Limb (tissue), 2 donors: ENCODE measurements at regions not wholly inside any gene's neighbourhood (a gene's known extent, or its start where the extent isn't known, plus 50 kb on each side); places are given as distances from the start of the nearest gene placed in this dataset.

Experiments used
- DNase-seq, 2 donors: peaks; one replicate each; pipeline ENCODE4 v3.0.0-alpha.2; 2016; ENCODE audit errors: extremely low spot score in 2 of 2

DNA sequence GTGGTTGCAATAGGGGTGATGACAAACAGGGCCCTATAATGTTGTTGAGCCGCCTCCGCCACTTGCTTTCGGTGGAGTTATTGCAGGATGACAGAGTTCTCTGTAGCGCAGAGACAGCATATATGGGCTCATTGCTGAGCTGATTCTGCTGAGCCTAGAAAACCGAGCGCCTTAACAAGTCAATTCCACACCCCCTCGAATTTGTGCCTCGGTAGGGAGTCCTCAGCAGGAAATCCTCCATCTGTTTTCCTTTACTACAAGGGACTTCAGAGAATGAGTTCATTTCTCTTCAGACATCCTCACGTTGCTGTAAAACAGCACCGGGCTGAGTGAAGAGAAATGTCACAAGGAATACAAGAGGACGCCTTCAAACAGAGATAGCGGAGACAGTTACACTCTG lies 90.7 kb upstream of the KIAA1217 start:
- DNase-seq: peak in 1 of 2 donors; percentile 18

- DNase-seq: no peak
Measured at GRCh38 chr10:24119896-24120295, 89.0 kb upstream of the KIAA1217 start.

DNA sequence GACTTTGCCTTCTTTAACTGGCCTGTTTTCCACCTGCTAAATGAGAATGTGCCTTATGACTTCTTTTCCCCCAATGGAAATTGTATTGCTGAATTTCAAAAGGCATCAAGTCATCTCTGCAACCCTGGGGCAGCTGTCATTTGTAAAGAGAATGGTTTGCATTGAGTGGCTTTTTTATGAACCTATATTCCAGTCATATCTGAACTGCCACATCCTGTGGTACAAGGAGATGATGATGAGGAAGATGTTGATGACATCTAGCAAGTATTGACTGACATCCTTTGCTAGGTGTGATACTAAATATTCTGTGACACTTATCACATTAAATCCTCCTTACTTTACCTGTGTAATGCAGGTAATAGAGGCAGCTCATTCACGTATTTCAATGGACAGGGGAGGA lies 88.3 kb upstream of the KIAA1217 start:
- DNase-seq: no peak

DNA sequence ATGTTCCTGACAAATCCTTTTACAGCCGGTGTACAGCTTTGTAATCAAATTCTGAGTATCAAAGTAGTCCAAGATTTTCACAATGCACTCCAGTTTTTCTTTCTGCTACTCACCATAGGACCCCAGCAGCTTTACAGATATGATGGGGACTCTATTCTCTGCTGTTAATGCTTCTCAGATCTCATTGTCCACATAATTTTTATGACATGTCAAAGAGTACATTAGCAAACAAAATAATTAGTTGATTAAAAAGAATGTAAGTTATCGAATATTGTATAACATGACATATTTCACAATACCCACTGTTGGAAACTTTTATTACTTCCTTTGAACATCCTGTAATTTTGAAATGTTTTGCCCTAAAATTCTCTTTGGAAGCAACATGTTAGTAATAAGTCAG lies 81.4 kb upstream of the KIAA1217 start:
- no peak for DNase-seq

DNA sequence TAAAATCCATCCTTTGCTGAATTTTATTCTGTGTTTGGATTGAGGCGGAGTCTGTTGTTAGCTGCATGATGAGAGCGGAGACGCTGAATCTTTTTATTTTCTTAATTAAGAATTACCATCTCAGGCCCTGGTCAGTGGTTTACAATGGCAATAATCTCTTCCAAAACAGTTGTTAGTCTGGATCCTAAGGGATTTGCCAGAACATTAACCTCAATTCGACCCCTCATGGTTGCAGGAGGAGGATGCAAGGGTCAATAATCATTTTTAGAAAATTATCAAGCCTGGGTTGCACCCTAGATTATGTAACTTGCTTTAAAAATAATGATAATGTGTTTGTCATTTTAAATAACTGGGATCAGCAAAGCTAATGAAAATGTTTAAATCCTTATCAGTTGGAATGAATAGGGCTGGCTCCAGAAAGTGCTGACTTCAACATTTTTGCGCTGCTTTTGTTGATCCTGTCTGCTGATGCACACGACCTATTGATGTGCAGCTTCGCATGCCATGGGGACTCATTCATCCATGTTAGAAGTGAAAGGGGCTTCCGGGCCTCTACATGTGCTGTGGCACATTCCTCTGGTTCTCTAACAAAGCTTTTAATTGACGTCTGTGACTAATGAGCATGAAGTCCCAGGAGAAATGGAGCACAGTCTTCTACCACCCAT lies 80.7 kb upstream of the KIAA1217 start:
- DNase-seq: no peak

DNA sequence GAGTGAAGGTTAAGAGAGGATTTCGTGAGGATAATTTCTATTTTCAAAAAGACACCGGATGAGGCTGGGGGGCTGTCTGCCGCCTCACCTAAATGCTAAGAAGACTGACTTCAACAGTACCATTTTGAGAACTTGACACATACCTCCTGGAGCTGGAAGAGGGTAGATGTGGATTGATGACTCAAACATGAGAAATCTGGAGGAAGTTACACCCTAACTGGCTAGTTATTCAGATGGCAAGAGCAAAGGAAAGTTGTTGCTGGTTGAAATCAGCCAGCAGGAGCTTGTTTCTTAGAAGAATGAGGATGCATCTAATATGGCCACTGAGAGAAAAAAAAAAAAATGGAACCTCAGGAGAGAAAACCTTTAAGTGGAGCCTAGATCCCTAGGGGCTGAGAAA lies 76.2 kb upstream of the KIAA1217 start:
- no peak for DNase-seq

- no peak for DNase-seq
Measured at GRCh38 chr10:24133835-24134234, 75.1 kb upstream of the KIAA1217 start.

- DNase-seq: no peak
Measured at GRCh38 chr10:24136070-24136469, 72.9 kb upstream of the KIAA1217 start.

DNA sequence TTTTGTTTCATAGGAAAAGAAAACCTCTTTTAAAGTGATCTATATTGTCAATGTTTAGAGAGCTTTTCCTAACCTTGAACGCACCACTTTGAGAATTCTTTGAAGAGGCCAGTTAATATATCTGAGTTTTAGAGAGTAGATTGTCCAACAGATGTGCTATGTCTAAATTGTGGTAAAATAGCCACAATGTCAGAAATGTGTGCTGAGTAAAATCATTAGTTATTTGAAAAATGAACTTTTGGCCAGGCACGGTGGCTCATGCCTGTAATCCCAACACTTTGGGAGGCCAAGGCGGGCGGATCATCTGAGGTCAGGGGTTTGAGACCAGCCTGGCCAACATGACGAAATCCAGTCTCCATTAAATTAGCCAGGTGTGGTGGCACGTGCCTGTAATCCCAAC lies 61.6 kb upstream of the KIAA1217 start:
- DNase-seq: no peak

DNA sequence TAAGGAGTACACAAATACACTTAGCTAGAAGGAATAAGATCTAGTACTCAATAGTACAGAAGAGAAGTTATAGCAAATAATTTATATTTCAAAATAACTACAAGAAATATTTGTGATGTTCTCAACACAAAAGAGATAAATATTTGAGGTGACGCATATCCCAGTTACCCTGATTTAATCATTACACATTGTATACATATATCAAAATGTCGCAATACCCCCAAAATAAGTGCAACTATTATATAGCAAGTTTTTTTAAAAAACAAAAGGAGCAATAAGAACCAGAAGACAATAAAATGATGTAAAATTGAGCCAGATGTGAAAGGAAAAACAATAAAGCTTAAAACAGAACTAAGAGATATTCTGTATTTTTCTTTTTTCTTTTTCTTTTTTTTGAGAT lies 59.3 kb upstream of the KIAA1217 start:
- no peak for DNase-seq

- DNase-seq: no peak
Measured at GRCh38 chr10:24150853-24151252, 58.1 kb upstream of the KIAA1217 start.

DNA sequence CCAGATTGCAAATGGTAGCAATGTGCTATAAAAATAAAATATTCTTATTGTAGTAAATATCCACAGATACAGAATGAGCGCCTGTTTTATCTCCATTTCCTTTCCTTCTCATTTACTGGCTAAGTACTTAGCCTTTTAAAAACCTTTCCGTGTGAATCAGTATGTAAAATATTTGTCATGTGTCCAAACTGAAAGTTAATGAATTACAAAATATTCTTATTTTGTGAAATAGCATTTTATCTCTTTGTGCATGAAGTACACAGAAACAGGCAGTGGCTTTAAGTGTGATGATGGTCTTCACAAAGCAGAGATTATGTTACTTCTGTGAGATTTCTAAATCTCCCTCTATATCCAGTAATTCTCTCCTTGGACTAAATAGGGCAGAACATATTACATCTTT lies 56.7 kb upstream of the KIAA1217 start:
- no peak for DNase-seq

GRCh38 chr10:24153031-24153430 lies 55.9 kb upstream of the KIAA1217 start:
- DNase-seq: peak; percentile 26 to 32

DNA sequence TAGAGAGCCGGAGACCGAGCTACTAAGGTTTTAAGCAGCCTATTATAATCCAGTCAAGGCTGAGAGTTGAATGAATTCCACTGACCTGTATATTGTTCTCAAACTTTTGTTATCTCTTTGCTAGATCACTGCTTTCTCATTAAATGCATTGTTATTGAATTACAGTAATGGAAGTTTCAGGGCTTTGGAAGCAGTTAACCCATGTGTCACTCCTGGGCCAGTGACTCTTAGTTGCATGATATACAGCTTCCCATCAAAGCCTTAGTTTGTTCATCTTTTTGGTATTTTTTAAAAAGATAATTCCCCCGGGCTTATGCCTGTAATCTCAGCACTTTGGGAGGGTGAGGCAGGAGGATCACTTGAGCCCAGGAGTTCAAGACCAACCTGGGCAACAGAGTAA lies 55.4 kb upstream of the KIAA1217 start:
- no peak for DNase-seq

- no peak for DNase-seq
Measured at GRCh38 chr10:24156686-24157085, 52.3 kb upstream of the KIAA1217 start.

- DNase-seq: no peak
Measured at GRCh38 chr10:24157567-24157966, 51.4 kb upstream of the KIAA1217 start.
